GM18502 (cell line): ENCODE measurements at regions not wholly inside any gene's neighbourhood (a gene's known extent, or its start where the extent isn't known, plus 50 kb on each side); places are given as distances from the start of the nearest gene placed in this dataset.

ENCODE experiments used
- ATAC-seq: cut with Tn5 transposase; IDR thresholded peaks from one replicate; pipeline ENCODE4 v1.9.1; 2021; ENCODE audit warnings: mild to moderate bottlenecking; ENCODE audit not compliant: unreplicated experiment, poor library complexity

GRCh38 chr13:104099750-104100149 is 1033.5 kb upstream of the SLC10A2 start:
- ATAC-seq: no peak

GRCh38 chr13:104098421-104098820 is 1032.2 kb upstream of the SLC10A2 start:
- ATAC-seq: no peak

DNA sequence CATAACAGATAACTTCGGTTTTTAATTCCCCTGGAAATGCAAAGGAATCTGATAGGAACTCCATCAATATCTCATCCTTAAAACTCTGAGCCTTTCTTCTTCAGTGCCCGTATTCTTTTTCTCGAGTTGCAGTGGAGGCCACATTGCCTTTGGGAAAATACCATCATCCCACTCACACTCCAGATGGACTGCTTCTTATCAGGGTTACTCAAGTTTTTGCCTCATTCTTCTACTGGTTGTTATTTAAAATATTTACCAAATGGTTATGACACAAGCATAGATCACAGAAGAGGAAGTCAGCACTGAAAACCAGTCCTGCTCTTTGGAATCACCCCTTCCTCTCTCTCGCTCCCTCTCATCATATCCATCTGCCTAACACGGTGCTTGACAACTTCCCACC is 1020.5 kb upstream of the SLC10A2 start:
- no peak for ATAC-seq

GRCh38 chr13:104086210-104086609 is 1020.0 kb upstream of the SLC10A2 start:
- ATAC-seq: no peak

GRCh38 chr13:104085611-104086010 is 1019.4 kb upstream of the SLC10A2 start:
- no peak for ATAC-seq

- no peak for ATAC-seq
Measured at GRCh38 chr13:104074326-104074725, 1008.1 kb upstream of the SLC10A2 start.

DNA sequence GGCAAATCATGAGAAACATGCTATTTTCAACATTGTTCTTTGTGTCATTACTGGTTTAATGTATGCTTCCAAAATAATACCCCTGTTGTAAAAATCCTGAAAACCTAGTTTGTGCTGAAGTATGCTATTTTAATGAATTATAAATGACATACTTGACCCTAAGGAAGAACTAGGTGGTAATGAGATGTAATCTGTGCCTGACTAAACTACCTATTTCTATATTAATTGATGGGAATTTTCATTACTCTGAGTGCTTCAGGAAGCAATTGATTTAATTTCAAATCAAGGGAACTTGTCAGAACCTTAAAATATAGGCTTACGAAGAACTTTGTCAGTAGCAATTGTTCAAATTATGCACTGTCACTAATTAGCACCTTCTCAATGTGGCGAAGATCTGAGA is 1005.6 kb upstream of the SLC10A2 start:
- ATAC-seq: no peak

DNA sequence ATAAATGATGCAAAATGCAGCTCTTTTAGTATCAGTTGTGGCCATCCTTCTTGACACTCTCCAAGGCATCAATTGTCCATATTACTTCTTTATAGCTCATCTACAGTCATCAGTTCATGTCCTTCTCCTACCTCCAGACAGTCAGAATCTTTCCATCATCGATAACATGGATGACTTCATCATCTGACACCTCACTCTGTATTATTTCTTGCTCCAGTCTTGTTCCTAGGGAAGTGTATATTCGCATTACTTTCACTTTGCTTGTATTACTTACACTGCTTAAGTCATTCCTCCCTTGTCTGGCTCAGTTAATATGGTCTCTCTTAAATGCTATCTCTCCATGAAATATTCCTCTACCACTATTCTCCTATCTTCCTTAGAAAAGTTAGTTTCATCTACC is 999.1 kb upstream of the SLC10A2 start:
- no peak for ATAC-seq

DNA sequence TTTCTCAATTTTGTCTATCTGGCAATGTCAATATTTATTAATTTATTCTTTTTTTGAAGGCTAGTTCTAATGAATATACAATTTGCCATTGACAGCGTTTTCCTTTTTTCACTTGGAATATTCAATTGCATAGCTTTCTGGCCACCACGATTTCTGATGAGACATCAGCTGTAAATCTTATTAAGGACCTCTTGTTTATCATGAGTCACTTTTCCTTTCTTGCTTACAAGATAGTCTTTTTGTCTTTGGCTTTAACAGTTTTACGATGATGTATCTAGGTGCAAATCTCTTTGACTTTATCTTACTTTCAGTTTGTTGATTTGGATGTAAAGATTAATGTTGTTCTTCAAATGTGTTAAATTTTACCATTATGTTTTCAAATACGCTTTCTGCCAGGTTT is 991.6 kb upstream of the SLC10A2 start:
- no peak for ATAC-seq

GRCh38 chr13:104045907-104046306 is 979.7 kb upstream of the SLC10A2 start:
- ATAC-seq: no peak

- no peak for ATAC-seq
Measured at GRCh38 chr13:104043184-104043583, 977.0 kb upstream of the SLC10A2 start.

DNA sequence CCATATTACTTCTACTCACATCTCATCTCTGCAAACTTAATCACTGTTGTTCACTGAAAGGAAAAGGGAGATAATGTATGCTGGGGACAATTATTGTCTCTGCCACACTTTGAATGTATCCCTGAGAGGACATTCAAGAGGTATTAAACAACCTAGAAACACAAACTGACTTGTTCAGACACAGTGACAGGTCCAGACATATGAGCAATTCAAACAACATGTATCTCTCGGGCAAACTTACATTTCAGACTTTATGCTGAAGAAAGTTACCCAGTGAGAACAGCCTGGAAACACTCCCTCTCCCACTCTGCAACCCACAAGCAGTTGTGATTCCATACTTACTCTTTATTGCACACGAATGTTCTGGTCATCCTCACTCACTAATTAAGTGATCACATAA is 968.7 kb upstream of the SLC10A2 start:
- no peak for ATAC-seq

GRCh38 chr13:104025303-104025702 is 959.1 kb upstream of the SLC10A2 start:
- ATAC-seq: no peak

DNA sequence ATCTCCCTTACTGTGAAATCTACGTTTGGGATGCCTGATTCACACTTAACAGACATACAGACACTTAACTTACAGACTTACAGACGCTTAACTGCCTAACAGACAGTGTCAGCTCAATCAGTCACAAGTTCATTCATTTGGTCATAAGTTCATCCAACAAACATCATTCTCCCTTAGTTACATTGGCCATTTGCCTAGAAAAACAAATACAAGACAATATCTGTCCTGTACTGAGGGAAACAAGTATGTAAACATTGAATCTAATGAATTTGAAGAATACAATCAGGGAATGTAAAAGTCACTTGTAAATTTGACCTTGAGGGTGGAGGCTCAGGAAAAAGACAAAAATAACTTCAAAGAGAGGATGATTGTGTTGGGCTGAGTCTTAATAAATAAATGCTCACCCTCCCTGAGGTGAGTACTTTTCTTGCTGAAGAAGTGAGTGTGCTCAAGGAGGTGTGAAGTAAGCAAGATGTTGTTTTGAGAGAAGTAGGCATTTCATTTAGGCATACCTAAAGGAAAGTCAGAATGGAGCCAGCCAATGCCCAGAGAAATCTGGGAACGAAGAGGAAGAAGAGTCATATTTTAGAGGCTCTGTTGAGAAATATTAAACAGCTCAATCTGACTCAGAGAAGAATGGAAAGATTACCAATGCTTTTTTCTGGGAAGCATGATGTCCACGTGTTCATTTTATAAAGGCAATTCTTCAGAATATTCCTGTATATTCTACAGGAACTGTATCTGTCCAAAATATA is 958.4 kb upstream of the SLC10A2 start:
- ATAC-seq: no peak

GRCh38 chr13:104021806-104022397 is 955.7 kb upstream of the SLC10A2 start:
- ATAC-seq: no peak

GRCh38 chr13:104017317-104017716 is 951.1 kb upstream of the SLC10A2 start:
- ATAC-seq: no peak

GRCh38 chr13:104015646-104016396 is 949.6 kb upstream of the SLC10A2 start:
- ATAC-seq: no peak

- ATAC-seq: no peak
Measured at GRCh38 chr13:104014803-104015645, 948.8 kb upstream of the SLC10A2 start.

- ATAC-seq: no peak
Measured at GRCh38 chr13:104011505-104012241, 945.5 kb upstream of the SLC10A2 start.
